GM12873 (cell line): ENCODE measurements at regions not wholly inside any gene's neighbourhood (a gene's known extent, or its start where the extent isn't known, plus 50 kb on each side); places are given as distances from the start of the nearest gene placed in this dataset.

Experiments used
- TF ChIP-seq, protein P1 (sequence below): IDR thresholded peaks from 2 replicates; pipeline ENCODE4 v1.5.1; 2012; ENCODE audit warnings: low read depth, mild to moderate bottlenecking, moderate library complexity, low read length, control low read depth; ENCODE audit not compliant: insufficient read depth; ENCODE audit errors: missing control alignments

DNA sequence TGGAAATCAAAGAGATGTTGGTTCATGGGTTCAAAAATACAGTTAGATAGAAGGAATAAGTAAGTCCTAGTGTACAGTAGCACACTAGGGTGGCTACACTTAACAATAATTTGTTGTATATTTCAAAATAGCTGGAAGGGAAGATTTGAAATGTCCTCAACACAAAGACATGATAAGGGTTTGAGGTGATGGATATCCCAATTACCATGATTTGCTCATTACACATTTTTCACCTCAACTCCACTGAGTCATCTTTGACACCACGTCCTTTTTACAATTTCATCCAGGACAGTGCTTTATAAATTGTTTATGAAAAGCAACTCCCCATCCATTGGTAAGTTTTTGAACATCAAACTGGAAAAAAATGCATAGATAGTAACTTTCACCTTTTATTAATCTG lies 208.3 kb downstream of the ZC3H11B start:
- TF ChIP-seq, protein P1, sequence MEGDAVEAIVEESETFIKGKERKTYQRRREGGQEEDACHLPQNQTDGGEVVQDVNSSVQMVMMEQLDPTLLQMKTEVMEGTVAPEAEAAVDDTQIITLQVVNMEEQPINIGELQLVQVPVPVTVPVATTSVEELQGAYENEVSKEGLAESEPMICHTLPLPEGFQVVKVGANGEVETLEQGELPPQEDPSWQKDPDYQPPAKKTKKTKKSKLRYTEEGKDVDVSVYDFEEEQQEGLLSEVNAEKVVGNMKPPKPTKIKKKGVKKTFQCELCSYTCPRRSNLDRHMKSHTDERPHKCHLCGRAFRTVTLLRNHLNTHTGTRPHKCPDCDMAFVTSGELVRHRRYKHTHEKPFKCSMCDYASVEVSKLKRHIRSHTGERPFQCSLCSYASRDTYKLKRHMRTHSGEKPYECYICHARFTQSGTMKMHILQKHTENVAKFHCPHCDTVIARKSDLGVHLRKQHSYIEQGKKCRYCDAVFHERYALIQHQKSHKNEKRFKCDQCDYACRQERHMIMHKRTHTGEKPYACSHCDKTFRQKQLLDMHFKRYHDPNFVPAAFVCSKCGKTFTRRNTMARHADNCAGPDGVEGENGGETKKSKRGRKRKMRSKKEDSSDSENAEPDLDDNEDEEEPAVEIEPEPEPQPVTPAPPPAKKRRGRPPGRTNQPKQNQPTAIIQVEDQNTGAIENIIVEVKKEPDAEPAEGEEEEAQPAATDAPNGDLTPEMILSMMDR = no peak

DNA sequence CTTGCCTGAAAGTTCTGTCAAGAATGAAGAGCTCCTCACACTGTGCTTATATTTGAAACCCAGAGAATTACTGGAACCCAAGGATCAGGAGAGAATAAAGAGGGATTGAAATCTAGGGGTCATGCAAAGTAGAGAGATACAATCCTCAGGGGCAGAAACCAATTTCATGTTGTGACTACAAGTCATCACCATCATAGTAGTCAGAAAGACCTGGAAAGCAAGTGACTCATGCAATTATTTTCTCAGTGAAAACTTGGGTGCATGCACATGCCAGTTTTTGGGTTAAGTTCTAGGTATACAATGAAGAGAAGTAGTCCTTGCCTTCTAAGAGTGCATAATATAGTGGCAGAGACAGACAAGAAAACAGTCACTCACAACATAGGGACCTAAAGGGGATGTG lies 210.0 kb downstream of the ZC3H11B start:
- TF ChIP-seq, protein P1 = no peak

DNA sequence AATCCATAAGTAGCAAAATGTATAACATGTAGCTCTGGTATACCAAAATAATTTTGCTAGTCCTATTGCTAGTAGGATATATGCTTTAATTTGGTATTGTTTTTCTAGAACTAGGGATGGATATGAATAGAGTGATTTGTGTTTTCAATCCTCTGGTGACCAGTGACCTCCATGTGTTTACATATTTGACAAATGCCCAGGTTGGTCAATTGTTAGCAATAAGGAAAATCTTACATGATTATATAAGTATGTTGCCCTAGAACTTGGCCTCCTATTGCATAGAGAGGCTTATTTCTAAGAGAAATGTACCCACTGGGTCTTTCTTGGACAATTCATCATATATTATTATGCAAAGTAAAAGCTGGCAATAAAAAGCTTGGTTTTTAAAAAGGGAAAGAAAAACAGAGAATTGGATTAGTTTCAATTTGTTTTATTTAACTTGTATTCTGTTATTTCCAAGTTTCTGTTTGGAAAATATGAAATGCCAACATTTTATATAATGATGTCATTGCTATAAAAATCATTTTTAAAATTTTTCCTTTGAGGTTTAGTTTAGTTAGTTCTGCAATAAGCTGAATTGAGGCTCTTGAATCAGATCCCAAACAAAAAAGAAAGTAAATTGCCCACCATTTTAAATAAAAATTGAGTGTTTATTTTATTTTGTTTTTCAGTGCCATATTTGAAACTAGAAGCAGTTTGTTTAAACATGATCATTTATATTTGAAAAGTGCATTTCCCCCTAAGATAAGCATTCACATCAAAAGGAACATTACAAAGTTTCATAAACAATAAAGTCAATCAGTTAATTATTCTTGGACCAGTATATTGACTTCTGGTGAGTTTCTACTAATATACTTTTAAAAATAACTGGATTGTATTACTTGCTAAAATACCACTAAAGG lies 210.9 kb downstream of the ZC3H11B start:
- TF ChIP-seq, protein P1 = no peak

DNA sequence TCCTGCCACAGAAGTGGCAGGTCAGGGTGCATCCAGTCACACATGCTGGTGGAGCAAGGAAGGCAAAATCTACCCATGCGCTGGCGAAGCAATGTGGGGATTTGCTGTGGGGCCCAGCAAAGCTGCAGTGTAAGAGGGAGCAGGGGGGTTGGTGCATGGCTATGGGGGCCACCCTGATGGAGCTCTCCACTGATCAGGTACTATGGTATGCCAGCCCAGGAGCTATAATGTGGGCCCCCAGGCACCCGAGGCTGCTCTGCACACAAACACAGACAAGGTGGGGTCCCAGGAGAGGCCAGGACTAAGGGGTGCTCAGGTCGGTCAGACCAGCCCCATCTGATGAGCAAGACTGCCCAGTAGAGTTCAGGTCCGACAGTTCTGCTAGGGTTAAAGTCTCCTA lies 213.5 kb downstream of the ZC3H11B start:
- TF ChIP-seq, protein P1 = no peak

DNA sequence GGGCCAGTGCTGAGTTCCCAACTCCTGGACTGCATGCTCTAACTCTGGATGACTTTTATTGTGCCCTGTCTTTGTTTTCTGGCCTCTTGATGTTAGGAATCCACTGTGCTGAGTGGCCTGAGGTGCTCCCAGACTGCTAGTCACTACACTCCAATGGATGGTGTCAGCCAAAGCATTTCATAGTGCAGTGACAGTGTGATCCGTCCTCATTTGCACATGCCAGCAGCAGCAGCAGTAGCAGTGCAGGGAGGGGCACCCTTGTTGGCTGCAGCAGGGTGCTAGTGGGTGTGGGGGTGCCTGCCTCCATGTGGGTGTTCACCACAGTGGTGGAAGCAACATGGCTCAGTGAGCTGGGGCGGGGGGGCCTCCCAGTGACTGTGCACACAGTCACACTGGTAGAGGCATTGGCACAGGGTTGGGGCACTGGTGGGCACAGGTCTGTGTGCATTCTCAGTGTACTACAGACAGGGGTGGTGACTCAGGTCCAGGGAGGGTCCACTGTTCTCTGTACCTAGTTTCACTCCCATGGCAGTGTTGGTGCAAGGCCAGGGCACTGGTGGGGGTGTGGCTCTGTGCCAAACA lies 214.0 kb downstream of the ZC3H11B start:
- TF ChIP-seq, protein P1 = no peak

DNA sequence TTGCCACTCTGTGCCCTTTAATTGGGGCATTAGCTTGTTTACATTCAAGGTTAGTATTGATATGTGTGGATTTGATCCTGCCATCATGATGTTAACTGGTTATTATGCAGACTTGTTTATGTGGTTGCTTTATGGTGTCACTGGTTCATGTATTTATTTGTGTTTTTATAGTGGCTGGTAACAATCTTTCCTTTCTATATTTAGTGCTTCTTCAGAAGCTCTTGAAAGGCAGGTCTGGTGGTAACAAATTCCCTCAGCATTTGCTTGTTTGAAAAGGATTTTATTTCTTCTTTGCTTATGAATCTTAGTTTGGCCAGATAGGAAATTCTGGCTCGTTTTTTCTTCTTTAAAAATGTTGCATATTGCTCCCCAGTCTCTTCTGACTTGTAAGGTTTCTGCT lies 215.4 kb downstream of the ZC3H11B start:
- TF ChIP-seq, protein P1 = no peak

DNA sequence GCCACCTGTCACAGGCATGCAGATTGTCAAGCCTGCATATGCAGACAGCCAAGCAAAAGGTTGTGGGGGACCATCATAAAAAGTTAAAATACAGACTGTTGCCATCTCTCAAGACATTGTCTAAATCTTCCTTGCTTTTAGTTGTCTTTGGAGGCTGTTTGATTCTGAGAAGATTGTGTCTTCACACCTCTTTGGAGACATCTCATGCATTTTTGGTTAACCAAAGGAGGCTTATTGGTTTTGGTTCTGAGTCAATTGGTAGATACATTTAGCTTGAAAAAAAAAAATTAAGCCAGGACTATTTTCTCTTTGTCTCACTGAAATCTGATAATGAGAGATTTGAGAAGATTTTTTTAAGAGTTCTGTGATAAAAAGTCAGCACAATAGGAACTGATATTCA lies 217.6 kb downstream of the LYPLAL1 start:
- TF ChIP-seq, protein P1 = no peak
